T47D (cell line): ENCODE measurements at regions not wholly inside any gene's neighbourhood (a gene's known extent, or its start where the extent isn't known, plus 50 kb on each side); places are given as distances from the start of the nearest gene placed in this dataset.

Source experiments
- DNase-seq, 2 experiments: peaks; one replicate each; pipeline versions ENCODE4 v3.0.0 to v3.0.0-alpha.2; 2011 to 2012; ENCODE audit warnings: low read depth in 1 of 2, low spot score in 1 of 2
- JUND ChIP-seq: IDR thresholded peaks from 2 replicates; pipeline ENCODE4 v1.6.1; 2012; ENCODE audit warnings: low read depth
- in situ Hi-C: cut with HindIII; loops from 2 replicates; pipeline ENCODE4 v1.10.0; 2016; ENCODE audit warnings: low sequenced_read_pairs, low pct_unique_long_range_greater_than_20kb

DNA sequence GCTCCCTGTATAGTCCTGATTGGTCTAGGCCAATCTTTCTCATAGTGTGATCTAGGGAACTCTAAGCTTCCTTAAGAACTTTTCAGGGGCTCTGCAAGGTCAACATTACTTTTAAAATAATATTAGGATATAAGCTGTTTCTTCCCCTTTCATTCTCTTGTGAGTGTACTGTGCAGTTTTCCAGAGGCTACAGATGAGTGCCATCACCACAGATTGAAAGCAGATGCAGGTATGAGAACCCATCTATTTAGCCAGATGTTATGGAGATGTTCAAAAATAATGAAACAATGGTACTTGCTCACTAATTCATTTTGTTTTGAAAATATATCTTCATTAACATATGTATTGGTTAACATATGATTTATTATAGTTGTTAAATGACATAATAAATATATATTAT is 169.2 kb upstream of the SEMA3A start:
- DNase-seq, result no peak
- in situ Hi-C loops, result no loop called here
- no peak for TF ChIP-seq JUND

DNA sequence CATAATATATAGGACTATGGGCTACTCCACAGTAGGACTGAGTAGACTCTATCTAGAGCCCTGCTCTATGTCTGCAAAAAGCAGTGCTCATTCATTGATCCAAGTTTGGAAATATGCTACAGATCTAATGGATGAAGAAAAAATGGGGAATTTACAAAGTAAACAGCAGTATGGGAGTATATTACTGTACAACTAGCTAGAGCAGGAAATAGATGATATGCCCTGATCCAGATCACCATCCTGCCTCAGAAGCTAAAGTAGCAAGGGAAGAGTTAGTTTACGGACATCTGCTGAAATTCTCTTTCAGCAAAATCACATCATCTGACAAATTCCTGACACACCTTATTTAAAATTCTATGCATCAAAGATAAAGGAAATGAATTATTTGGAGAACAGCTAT is 168.2 kb upstream of the SEMA3A start:
- in situ Hi-C loops, result no loop called here
- no peak for DNase-seq
- no peak for TF ChIP-seq JUND

DNA sequence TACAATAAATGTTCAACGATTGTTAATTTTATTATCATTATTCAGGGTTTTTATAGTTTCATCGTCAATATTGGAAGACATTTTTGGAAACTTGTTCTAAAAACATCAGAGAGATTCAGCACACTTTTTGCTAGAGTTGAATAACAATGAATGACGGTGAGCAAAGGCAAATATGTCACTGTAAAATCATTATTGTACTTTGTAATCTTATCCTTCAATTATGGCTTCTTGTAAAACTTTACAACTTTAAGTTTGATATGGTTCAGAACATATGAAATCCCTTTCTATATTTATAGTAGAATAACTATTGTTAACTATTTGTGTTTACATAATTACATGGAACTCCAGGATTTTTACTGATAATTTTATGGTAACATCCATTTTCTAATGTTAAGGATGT is 167.8 kb upstream of the SEMA3A start:
- no peak for TF ChIP-seq JUND
- no peak for DNase-seq
- in situ Hi-C loops, result no loop called here

DNA sequence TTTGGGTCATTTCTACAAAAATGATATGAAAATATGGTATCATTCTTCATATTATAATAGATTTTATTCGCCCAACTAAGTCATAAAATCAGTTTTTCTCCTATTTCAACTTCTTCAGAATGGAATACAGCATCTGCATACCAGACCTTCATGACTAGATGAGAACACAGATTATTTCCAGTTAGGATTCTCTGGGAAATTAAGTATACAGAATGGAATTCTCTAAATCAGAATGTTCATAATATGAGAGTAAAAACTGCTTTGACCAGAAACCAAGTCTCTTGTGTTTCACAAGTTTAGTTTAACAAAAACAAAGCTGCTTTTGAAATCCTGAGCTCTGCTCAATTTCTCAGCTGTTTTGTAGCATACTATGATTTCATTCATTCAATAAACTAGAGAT is 160.3 kb upstream of the SEMA3A start:
- DNase-seq, result no peak

DNA sequence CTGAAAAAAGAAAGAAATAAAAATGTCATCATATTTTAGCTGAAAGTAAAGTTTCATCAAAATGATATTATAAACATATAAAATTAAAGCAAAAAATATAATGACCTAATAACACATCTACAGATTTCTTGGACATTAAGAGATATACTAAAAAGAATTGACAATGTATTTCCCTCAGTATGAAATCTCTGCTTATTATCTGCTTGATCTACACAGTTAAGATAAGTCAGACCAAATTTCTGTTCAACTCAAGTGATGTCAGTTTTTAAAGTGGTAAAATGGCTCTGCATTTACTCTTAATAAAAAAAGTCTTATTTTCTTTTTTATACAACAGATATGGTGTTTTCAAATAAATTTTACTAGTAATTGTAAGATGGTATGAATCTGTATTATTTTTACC is 159.4 kb upstream of the SEMA3A start:
- TF ChIP-seq JUND, result no peak
- in situ Hi-C loops, result no loop called here
- DNase-seq, result no peak

More for the DNA sequence above, 160.3 kb upstream of the SEMA3A start:
- in situ Hi-C loops, result no loop called here
- TF ChIP-seq JUND, result no peak

DNA sequence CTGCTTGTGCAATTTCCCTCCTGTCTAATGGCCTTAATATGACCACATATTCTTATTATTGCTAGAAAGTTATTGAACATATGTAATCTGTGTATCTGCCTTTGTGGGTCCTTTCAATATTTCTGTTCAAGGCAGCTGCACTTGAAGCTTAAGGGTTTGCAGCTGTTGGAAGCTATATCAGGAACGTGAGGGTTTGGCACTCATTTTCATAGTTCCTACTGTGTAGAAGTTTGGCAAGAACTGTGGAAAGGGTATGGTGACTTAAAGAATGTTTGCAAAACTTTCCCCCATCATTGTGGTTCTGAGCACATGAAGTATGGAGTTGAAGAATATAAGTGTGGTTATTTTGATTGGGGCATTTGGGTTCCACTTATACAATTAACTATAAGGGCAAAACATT is 144.7 kb upstream of the SEMA3A start:
- in situ Hi-C loops, result no loop called here
- DNase-seq, result no peak
- no peak for TF ChIP-seq JUND

DNA sequence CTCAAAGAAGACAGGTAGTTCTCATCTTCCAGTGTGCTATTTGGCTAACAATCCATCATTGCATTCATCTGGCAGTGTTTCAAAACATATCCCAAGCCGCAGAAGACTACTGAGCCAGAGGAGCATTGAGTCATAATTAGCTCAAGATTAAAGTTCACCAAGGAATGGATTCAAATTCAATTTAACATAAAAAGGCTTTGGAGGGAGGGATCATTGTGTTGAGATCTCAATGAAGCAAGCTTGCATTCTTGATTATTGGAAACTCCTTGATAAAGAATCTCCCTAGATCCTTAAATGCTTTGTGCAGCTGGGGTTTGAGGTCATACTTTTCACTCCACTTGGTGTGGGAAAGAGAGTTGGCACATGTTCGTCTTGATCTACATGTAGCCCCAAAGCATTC is 142.8 kb upstream of the SEMA3A start:
- no peak for TF ChIP-seq JUND
- in situ Hi-C loops, result no loop called here
- no peak for DNase-seq

DNA sequence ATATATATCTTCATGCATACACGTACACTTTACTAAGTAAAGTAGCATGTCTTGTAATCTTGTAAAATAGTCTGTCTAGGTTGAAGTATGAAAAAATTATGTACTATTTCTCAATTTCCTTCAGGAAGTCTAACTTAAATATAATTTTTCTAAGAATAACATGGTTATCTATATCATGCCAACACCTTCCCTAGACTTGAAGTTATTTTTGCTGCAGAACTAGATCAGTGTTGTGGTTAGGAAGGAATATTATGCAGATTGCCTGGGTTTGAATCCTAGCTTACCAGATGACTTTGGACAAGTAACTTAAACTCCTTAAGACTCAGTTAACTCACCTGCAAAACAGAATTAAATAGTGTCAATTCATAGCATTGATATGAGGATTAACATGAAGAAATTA is 142.2 kb upstream of the SEMA3A start:
- DNase-seq, result no peak
- in situ Hi-C loops, result no loop called here
- no peak for TF ChIP-seq JUND

DNA sequence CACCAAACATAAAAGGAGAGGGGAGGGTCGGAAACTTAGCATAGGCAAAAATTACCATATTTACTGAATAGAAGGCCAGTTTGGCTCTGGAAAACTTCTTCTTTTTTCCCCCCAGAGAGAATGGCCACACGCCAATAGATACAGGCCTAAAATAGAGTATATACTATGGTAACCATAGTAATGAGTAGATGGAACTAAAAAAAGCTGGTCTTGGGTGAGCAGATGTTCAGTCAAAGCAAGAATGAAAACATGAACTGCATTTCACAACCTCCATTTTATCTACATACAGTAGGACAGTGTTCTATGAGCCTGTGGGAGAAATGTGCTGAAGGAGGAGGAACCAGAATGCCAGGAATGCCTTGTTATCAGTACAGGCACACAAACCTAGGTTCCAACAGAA is 141.7 kb upstream of the SEMA3A start:
- in situ Hi-C loops, result no loop called here
- TF ChIP-seq JUND, result no peak
- no peak for DNase-seq

DNA sequence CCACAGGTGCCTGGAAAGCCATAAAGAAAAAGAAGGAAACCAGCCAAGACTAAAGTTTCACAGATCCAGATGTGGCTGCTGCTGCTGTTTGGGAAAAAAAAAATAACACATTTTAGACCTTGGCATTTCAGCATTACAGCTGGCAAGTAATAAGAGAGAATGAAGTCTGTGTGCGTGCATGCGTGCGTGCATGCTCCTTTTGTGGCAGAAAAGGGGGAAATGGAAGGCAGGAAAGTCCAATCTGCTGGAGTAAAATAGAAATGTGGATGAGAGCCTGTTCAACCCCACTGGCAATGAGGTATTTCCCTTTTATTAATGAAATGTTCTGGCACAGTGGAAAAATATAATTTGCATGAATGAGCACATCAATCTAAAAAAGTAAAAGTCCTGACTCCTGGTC is 137.0 kb upstream of the SEMA3A start:
- TF ChIP-seq JUND, result no peak
- in situ Hi-C loops, result no loop called here
- no peak for DNase-seq

DNA sequence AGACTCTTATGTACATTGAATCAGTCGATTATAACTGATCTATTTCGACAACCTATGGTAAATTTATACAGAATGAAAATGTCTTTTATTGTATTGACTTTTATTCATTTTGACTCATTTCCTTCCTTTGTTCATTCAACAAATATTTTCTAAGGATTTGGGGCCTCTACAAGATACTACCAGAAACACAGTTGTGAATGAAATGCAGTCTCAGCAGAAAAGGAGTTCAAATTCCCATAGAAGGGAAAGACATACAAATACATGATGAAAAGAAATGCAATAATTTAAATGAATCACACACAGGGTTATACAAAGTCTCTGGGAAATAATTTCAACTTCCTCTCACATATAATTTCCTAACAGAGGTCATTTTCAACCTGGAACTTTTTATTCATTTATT is 134.0 kb upstream of the SEMA3A start:
- no peak for TF ChIP-seq JUND
- in situ Hi-C loops, result no loop called here
- DNase-seq, result no peak

DNA sequence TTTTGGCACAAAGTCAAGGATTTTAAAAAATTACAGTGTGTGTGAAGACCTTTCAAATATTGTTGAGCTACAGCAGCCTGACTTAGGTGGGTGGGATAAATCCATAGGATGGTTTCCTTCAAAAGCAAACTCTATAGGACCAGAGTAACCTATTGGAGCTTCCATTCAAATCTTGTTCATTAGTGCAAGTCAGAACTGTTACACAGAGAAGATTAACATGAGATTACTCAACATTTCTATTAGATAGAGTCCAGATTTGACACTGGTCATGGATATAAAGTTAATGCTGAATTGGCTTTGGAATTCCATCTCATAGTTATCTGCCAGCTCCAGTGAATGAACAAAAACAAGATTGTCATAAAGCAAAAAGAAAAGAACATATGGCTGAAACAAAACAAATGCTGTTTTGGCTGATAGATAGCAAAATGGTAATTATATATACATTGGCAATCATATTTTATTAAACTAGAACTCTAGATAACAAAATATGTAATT is 129.6 kb upstream of the SEMA3A start:
- in situ Hi-C loops, result no loop called here
- no peak for DNase-seq
- TF ChIP-seq JUND, result no peak

DNA sequence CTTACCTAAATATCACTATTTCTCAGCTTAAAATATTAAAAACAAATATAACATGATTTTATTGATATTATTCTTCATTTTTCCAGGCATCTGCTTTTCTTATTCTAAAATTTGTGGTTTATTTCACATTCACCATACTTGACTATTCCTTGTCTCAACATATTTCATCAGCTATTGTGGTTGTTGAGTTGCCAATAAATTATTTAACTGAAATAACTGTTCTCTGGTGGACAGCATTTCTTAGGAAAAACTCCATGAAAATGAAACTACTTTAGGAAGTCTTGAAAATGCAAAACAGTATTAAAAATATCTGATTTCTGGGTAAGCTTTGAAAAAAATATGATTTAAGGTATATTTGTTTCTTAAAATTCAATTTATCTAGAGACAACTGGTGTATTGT is 122.9 kb upstream of the SEMA3A start:
- in situ Hi-C loops, result no loop called here
- TF ChIP-seq JUND, result no peak
- no peak for DNase-seq

DNA sequence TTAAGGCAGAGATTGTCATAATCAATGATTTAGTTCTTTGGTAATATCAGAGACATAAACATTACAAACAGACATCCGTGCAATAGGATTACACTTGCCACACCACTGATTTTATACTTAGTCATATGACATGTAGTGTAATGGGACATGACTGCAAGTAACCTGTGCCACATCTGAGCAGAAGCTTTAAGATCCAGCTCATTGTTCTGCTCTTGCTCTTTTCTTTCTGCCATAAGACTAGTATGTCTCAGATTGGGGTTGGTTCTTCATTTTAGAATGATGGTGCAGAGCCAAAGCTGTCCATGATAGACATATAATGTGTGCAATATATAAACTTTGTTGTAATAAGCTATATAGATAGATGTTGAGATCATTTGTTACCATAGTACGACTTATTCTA is 119.7 kb upstream of the SEMA3A start:
- no peak for TF ChIP-seq JUND
- in situ Hi-C loops, result no loop called here
- no peak for DNase-seq
